Activated naive CD8-positive, alpha-beta T cell treated with anti-CD3 and anti-CD28 coated beads, Interleukin-2, amount 10 ng/mL, durations not matched to agents 7 days and 5 days (primary cell): ENCODE measurements at regions not wholly inside any gene's neighbourhood (a gene's known extent, or its start where the extent isn't known, plus 50 kb on each side); places are given as distances from the start of the nearest gene placed in this dataset.

ENCODE experiments used
- ATAC-seq: fragments of 150-1000 bp; cut with Tn5 transposase; one replicate; pipeline ENCODE4 v1.10.0; 2021; ENCODE audit warnings: low read depth, moderate library complexity
- POLR2A ChIA-PET: fragments of 350-600 bp; sonication (Branson Sonifier 250); formaldehyde crosslinking; loops from one replicate; lab custom pipeline; 2021; ENCODE audit warnings: antibody characterized with exemption; lab: Charles Lee
- DNase-seq: peaks from one replicate; pipeline ENCODE4 v3.0.0; 2021
- H3K27ac Mint-ChIP-seq: one replicate; pipeline ENCODE4 v1.8.0; 2022; ENCODE audit warnings: mild to moderate bottlenecking, mixed read lengths
- H3K27me3 Mint-ChIP-seq: one replicate; pipeline ENCODE4 v1.8.0; 2022; ENCODE audit warnings: mild to moderate bottlenecking, moderate library complexity, mixed read lengths
- H3K36me3 Mint-ChIP-seq: one replicate; pipeline ENCODE4 v1.8.0; 2021; ENCODE audit warnings: mild to moderate bottlenecking, mixed read lengths
- H3K4me1 Mint-ChIP-seq: one replicate; pipeline ENCODE4 v1.8.0; 2021; ENCODE audit warnings: mixed read lengths
- H3K4me3 Mint-ChIP-seq: one replicate; pipeline ENCODE4 v1.8.0; 2022; ENCODE audit warnings: mild to moderate bottlenecking, moderate library complexity, mixed read lengths
- H3K9me3 Mint-ChIP-seq: one replicate; pipeline ENCODE4 v1.8.0; 2021; ENCODE audit warnings: mixed read lengths

GRCh38 chr2:7951001-7951400 lies 730.9 kb upstream of the ID2 start:
- Mint-ChIP-seq H3K9me3 (peaks cover 2% of the 10 kb centered on the region), H3K27me3 (no peaks in the 10 kb centered on the region), H3K27ac (no peak overlapping the region), H3K4me3 (no peak overlapping the region), H3K4me1 (peaks cover under 1% of the 10 kb centered on the region), H3K36me3 (no peaks in the 10 kb centered on the region)
- DNase-seq (no peak), ATAC-seq (no peak)
- POLR2A ChIA-PET, result no interaction called here

DNA sequence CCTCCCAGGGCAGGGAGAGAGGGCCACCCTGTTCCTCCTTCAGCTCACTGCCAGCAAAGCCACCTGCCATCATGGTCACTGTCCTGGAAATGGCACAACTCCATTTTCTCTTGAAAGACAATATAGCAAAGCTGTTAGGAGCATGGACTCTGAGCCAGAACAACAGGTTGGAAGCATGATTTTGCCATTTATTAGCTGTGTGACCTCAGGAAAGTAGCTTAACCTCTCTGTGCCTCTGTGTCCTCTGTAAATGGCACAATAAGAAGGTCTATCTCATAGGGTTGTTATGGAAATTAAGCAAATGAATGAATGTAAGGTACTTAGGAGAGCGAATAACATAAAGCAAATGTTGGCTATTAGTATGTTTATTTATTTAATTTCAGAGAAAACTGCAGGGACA lies 730.4 kb upstream of the ID2 start:
- POLR2A ChIA-PET, result no interaction called here
- no peak for ATAC-seq
- Mint-ChIP-seq H3K27ac (no peak overlapping the region), H3K9me3 (peaks cover 2% of the 10 kb centered on the region), H3K36me3 (no peaks in the 10 kb centered on the region), H3K4me1 (peaks cover 2% of the 10 kb centered on the region), H3K27me3 (no peaks in the 10 kb centered on the region), H3K4me3 (no peak overlapping the region)
- no peak for DNase-seq

DNA sequence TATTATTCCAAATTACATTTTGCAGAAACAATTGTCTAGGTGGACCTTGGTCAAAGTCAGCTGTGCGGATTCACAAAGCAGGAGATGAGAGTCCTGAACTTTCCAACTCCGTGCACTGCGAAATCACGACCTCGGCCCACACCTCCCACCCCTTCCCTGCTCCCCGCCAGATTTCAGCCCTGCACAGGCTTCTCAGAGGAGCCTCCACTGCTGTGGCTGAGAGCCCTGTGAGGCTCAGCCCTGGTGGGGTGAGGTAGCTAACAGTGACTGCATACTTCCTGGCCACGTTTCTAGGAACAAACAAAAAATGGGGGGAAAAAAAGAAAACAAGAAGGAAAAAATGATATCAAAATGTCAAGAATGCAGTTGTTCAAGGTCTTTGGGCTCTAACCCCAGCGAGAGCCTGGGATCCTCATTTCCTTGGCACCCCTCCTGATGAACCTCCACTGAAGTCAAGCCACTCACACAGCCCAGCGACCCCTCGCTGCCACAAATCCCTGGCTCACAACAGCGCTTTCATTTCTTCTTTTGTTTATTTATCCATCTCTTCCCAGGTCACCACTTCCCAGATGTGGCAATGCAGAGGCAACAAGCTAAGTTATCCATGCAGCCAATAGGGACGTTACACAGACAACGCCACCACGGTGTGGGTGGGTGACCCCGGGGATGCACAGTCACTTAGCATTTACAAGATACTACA lies 729.7 kb upstream of the ID2 start:
- Mint-ChIP-seq H3K4me3 (no peak overlapping the region), H3K27me3 (no peaks in the 10 kb centered on the region), H3K27ac (no peak overlapping the region), H3K9me3 (peaks cover 2% of the 10 kb centered on the region), H3K4me1 (peaks cover 2% of the 10 kb centered on the region), H3K36me3 (no peaks in the 10 kb centered on the region)
- ATAC-seq (no peak), DNase-seq (no peak)
- POLR2A ChIA-PET, result no interaction called here

DNA sequence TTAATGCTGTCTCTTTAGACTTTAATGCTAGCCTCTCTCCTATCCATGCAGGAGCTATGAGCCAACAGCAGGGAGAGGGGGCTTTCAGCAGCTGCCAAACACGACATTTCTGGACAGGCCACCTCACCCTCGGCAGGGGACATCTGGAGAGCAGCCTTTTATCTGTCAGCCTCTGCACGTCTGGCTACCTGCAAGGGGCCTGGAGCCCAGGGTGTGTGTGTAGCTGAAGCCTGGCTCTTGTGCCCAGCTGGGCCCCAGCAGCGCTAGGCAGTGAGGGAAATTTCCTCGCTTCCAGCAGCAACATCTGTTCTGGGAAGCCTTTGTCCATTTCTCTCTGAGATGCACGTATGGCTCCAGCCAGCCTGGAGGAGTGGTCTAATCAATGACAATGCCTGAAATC lies 728.7 kb upstream of the ID2 start:
- Mint-ChIP-seq H3K36me3 (no peaks in the 10 kb centered on the region), H3K4me3 (no peak overlapping the region), H3K27me3 (no peaks in the 10 kb centered on the region), H3K9me3 (no peaks in the 10 kb centered on the region), H3K4me1 (peaks cover 2% of the 10 kb centered on the region), H3K27ac (no peak overlapping the region)
- POLR2A ChIA-PET, result no interaction called here
- DNase-seq (no peak), ATAC-seq (no peak)

GRCh38 chr2:7954234-7954633 lies 727.6 kb upstream of the ID2 start:
- no peak overlapping the region for H3K27ac Mint-ChIP-seq
- H3K36me3 Mint-ChIP-seq, result no peaks in the 10 kb centered on the region
- no peaks in the 10 kb centered on the region for H3K27me3 Mint-ChIP-seq
- no peaks in the 10 kb centered on the region for H3K9me3 Mint-ChIP-seq
- no peak overlapping the region for H3K4me3 Mint-ChIP-seq
- no peak for DNase-seq
- H3K4me1 Mint-ChIP-seq, result peaks cover 2% of the 10 kb centered on the region
- POLR2A ChIA-PET, result no interaction called here
- no peak for ATAC-seq

- POLR2A ChIA-PET, result no interaction called here
- Mint-ChIP-seq H3K27me3 (no peaks in the 10 kb centered on the region), H3K27ac (no peak overlapping the region), H3K4me1 (peaks cover 2% of the 10 kb centered on the region), H3K9me3 (no peaks in the 10 kb centered on the region), H3K36me3 (no peaks in the 10 kb centered on the region), H3K4me3 (no peak overlapping the region)
- DNase-seq (no peak), ATAC-seq (no peak)
Observed at GRCh38 chr2:7956126-7956689, 725.6 kb upstream of the ID2 start.

GRCh38 chr2:7961550-7961949 lies 720.3 kb upstream of the ID2 start:
- H3K27me3 Mint-ChIP-seq, result no peaks in the 10 kb centered on the region
- H3K9me3 Mint-ChIP-seq, result no peaks in the 10 kb centered on the region
- H3K4me1 Mint-ChIP-seq, result no peaks in the 10 kb centered on the region
- no peak for ATAC-seq
- H3K4me3 Mint-ChIP-seq, result no peak overlapping the region
- POLR2A ChIA-PET, result no interaction called here
- DNase-seq, result no peak
- no peak overlapping the region for H3K27ac Mint-ChIP-seq
- no peaks in the 10 kb centered on the region for H3K36me3 Mint-ChIP-seq

DNA sequence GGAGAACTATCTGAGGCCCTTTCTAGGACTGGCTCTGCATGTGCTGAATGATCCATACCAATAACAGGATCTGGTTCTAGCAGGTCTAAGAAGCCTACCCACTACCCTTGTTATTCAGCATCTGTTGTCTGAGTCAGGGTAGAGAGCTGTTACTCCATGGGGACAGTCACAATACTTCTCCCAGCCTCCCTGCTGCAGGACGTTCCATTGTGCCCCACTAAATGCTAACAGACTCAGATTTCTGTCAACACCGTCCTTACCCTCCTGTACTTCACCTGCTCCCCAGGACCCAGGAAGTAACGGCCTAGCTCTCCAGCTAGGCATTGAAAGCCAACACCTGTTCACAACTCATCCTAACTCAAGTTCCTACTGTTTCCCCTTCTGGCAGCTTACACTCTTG lies 719.7 kb upstream of the ID2 start:
- Mint-ChIP-seq H3K27ac (no peak overlapping the region), H3K4me3 (no peak overlapping the region), H3K36me3 (no peaks in the 10 kb centered on the region), H3K9me3 (no peaks in the 10 kb centered on the region), H3K27me3 (no peaks in the 10 kb centered on the region), H3K4me1 (no peaks in the 10 kb centered on the region)
- DNase-seq (no peak), ATAC-seq (no peak)
- POLR2A ChIA-PET, result no interaction called here

DNA sequence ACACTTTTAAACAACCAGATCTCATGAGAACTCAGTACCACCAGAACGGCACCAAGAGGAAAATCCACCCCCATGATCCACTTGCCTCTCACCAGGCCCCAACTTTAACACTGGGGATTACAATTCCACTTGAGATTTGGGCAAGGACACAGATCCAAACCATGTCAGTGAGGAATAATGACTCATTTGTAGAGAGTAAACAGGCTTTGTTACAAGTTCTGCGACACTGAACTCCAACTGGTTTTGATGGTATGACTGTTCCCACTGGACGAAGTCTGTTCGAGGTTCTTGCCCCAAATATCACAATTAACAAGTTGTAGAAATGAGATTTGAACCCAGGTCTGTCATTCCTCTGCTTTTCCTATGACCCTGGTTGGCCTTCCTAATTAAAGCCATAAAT lies 718.1 kb upstream of the ID2 start:
- Mint-ChIP-seq H3K27me3 (no peaks in the 10 kb centered on the region), H3K4me3 (no peak overlapping the region), H3K36me3 (no peaks in the 10 kb centered on the region), H3K9me3 (no peaks in the 10 kb centered on the region), H3K27ac (no peak overlapping the region), H3K4me1 (no peaks in the 10 kb centered on the region)
- POLR2A ChIA-PET, result no interaction called here
- DNase-seq, result no peak
- ATAC-seq, result no peak

DNA sequence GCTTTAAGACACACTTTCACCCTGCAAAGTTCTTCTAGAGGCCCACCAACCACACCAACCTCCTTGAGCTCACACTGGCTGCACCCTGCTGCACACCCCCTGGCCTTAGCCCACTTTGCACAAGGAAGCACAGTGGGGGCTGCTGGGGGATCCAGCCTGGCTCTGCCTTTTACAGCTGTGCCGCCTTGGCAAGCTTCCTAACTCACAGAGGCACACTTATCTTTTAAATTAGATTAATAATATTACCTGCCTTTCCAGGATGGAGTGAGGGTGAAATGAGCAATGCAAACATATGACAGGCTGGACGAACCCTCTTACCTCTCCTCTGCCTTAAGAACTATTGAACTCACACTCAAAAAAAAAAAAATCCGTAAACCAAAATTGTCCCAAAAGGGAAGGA lies 715.8 kb upstream of the ID2 start:
- Mint-ChIP-seq H3K36me3 (no peaks in the 10 kb centered on the region), H3K9me3 (peaks cover under 1% of the 10 kb centered on the region), H3K4me3 (no peak overlapping the region), H3K4me1 (no peaks in the 10 kb centered on the region), H3K27me3 (peaks cover 2% of the 10 kb centered on the region), H3K27ac (no peak overlapping the region)
- DNase-seq (no peak), ATAC-seq (no peak)
- POLR2A ChIA-PET, result no interaction called here

DNA sequence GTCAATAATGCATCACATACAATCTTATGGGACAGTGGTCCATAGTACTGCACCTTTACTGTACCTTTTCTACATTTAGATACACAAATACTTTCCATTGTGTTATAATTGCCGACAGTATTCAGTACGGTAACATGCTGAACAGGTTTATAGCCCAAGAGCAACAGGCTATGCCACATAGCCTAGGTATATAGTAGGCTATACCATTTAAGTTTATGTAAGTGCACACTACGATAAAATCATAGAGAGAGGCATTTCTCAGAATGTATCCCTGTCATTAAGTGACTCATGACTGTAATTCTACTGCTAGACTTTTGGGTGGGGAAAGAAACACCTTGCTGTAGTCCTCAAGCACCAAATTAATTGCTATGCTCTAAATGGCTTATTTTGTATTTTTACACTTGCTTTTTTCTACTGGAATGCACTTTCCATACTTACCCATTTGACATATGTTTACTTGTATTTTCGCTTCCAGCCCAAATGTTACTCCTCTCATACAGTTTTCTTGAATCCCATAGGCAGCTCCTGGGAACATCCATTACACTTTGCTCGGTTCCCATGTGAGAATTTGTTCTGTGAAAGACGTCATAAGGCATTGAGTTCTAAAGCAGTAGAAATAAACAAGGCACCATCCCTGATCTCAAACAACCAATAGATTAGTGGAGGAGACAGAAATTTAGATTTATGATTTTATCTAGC lies 714.0 kb upstream of the ID2 start:
- Mint-ChIP-seq H3K4me1 (no peaks in the 10 kb centered on the region), H3K27ac (no peak overlapping the region), H3K9me3 (peaks cover 3% of the 10 kb centered on the region), H3K36me3 (no peaks in the 10 kb centered on the region), H3K4me3 (no peak overlapping the region), H3K27me3 (peaks cover 2% of the 10 kb centered on the region)
- ATAC-seq (no peak), DNase-seq (no peak)
- POLR2A ChIA-PET, result no interaction called here

- H3K4me3 Mint-ChIP-seq, result no peak overlapping the region
- H3K27ac Mint-ChIP-seq, result no peak overlapping the region
- peaks cover 2% of the 10 kb centered on the region for H3K27me3 Mint-ChIP-seq
- peaks cover 3% of the 10 kb centered on the region for H3K9me3 Mint-ChIP-seq
- ATAC-seq (no peak), DNase-seq (no peak)
- no peaks in the 10 kb centered on the region for H3K36me3 Mint-ChIP-seq
- POLR2A ChIA-PET, result no interaction called here
- no peaks in the 10 kb centered on the region for H3K4me1 Mint-ChIP-seq
Observed at GRCh38 chr2:7969756-7970515, 711.9 kb upstream of the ID2 start.

GRCh38 chr2:7971248-7971647 lies 710.6 kb upstream of the ID2 start:
- POLR2A ChIA-PET, result no interaction called here
- peaks cover 2% of the 10 kb centered on the region for H3K27me3 Mint-ChIP-seq
- no peak for DNase-seq

More at GRCh38 chr2:7971248-7971647, 710.6 kb upstream of the ID2 start:
- Mint-ChIP-seq H3K27ac (no peak overlapping the region), H3K4me3 (no peak overlapping the region), H3K36me3 (no peaks in the 10 kb centered on the region), H3K4me1 (no peaks in the 10 kb centered on the region), H3K9me3 (peaks cover 3% of the 10 kb centered on the region)
- ATAC-seq, result no peak
